BJ (cell line): ENCODE measurements at regions not wholly inside any gene's neighbourhood (a gene's known extent, or its start where the extent isn't known, plus 50 kb on each side); places are given as distances from the start of the nearest gene placed in this dataset.
"Not testable (repeated sequence)": the region's sequence is repeated elsewhere in the genome, so short reads cannot be mapped to it uniquely, and the experiment has no call there.

ENCODE experiments used
- CTCF ChIA-PET: fragments of 350-600 bp; formaldehyde crosslinking; extraction: SDS; loops from one replicate; lab custom pipeline; 2021; ENCODE audit warnings: antibody characterized with exemption, inconsistent platforms; lab: Yijun Ruan, JAX
- POLR2A ChIA-PET: fragments of 300-600 bp; sonication (Branson Sonifier 250); formaldehyde crosslinking; extraction: SDS; loops from one replicate; lab custom pipeline; 2021; ENCODE audit warnings: antibody characterized with exemption; lab: Charles Lee
- DNase-seq: peaks from one replicate; pipeline ENCODE4 v3.0.0-alpha.2; 2011; ENCODE audit warnings: low read depth
- H3K27me3 ChIP-seq: 2 replicates; pipeline ENCODE4 v1.6.0; 2011; ENCODE audit warnings: low read length; ENCODE audit not compliant: control insufficient read depth, insufficient read depth
- H3K36me3 ChIP-seq: 2 replicates; pipeline ENCODE4 v1.5.1; 2011; ENCODE audit warnings: low read length; ENCODE audit not compliant: control insufficient read depth, insufficient read depth
- H3K4me3 ChIP-seq: 2 replicates; pipeline ENCODE4 v1.5.1; 2011; ENCODE audit warnings: low read depth, mild to moderate bottlenecking, control low read depth, low read length
- TF ChIP-seq, protein P1 (sequence below): IDR thresholded peaks from 2 replicates; pipeline ENCODE4 v1.5.1; 2011; ENCODE audit warnings: low read depth, mild to moderate bottlenecking, control low read depth, inconsistent platforms, low read length, moderate library complexity; ENCODE audit not compliant: insufficient read depth

DNA sequence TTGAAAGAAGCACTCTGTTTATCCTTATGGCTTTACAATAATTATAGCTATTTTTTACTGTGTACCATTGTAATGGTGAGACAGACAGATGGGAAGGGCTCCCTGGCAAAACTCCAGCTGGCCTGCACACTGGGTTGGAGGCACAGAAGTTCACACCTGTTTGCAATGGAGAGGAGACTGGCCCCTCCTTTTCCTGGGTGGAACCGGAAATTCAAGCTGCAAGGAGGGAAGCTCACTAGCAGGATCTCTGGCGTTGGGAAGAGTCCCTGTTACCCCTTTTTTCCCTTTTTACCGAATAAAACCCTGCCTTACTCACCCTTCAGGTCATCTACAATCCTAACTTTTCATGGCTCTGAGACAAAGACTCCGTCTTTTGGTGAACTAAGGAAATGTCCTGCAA, 100.3 kb upstream of the TFPI start:
- TF ChIP-seq, protein P1, sequence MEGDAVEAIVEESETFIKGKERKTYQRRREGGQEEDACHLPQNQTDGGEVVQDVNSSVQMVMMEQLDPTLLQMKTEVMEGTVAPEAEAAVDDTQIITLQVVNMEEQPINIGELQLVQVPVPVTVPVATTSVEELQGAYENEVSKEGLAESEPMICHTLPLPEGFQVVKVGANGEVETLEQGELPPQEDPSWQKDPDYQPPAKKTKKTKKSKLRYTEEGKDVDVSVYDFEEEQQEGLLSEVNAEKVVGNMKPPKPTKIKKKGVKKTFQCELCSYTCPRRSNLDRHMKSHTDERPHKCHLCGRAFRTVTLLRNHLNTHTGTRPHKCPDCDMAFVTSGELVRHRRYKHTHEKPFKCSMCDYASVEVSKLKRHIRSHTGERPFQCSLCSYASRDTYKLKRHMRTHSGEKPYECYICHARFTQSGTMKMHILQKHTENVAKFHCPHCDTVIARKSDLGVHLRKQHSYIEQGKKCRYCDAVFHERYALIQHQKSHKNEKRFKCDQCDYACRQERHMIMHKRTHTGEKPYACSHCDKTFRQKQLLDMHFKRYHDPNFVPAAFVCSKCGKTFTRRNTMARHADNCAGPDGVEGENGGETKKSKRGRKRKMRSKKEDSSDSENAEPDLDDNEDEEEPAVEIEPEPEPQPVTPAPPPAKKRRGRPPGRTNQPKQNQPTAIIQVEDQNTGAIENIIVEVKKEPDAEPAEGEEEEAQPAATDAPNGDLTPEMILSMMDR = no peak
- POLR2A ChIA-PET = no interaction called here
- Histone ChIP-seq H3K36me3 (no peaks in the 10 kb centered on the region), H3K27me3 (no peaks in the 10 kb centered on the region), H3K4me3 (no peak overlapping the region)
- DNase-seq = no peak
- CTCF ChIA-PET = no interaction called here

DNA sequence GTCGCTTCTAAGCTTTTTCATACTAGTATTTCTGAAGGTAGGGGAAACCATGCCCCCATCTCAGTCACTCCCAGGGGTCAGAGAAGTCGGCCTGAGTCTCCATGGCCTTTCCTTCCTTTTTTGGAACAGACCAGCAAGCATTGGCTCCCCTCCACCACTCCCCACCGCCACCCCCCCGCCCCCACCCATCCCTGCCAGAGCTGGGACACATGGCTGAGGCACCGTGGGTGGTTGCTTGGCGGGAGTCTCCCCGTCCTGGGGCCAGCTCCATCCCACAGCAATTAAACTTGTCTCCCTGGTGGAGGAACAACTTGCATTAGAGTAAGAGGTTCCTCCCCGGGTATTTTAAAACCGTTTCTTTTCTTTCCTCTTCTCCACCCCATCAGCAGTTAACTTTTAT, 100.8 kb upstream of the TFPI start:
- DNase-seq = no peak
- H3K36me3 ChIP-seq = no peaks in the 10 kb centered on the region
- H3K27me3 ChIP-seq = no peaks in the 10 kb centered on the region
- TF ChIP-seq, protein P1 = no peak
- CTCF ChIA-PET = interaction anchor here (1.1 kb wide), 1 partner anchor 13 kb away, joined by 4 read pairs; no protein-coding TSS in a partner anchor
- POLR2A ChIA-PET = no interaction called here
- H3K4me3 ChIP-seq = no peak overlapping the region

DNA sequence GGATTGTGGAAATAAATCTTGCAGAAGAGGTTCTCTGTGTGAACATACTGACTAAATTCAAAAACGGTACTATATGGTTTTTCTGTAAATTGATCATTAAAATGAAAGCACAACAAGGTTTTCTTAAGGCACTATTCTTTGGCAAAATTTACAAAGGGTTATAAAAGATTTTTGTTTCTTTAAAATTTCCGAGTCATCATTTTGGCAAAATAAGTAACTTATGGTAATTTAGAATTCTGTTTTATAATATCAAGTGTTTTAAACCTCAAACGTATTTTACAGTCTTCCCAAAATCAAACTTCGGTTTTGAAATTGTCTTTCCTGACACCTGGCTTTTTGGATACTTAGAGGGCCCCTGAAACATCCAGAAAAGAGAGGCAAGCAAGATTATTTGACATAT, 101.9 kb upstream of the TFPI start:
- ChIA-PET POLR2A (no interaction called here), CTCF (no interaction called here)
- no peaks in the 10 kb centered on the region for H3K27me3 ChIP-seq
- DNase-seq = no peak
- TF ChIP-seq, protein P1 = no peak
- H3K36me3 ChIP-seq = no peaks in the 10 kb centered on the region
- H3K4me3 ChIP-seq = no peak overlapping the region

DNA sequence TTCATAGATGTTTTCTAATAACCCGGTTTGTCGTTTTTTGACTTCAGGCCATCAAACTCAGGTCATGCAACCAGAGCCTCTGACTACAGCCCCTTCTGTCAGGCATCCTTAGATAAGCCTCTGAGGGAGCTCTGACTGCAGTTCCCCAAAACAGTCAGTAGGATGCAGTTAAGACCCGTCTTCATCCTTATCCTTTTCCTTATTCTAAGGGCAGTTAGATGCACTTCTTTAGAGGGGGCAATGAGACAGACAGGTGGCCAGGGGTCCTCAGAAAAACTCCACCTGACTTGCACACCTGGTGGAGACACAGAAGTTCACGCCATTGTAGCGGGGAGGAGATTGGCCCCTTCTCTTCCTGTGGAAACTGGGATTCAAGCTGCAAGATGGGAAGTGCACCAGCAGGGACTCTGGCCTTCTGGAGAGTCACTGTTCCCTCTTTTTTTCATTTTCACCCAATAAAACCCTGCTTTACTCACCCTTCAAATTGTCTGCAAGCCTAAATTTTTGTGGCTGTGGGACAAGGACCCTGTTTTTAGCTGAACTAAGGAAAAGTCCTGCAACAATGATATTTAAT, 104.8 kb upstream of the TFPI start:
- Histone ChIP-seq H3K36me3 (no peaks in the 10 kb centered on the region), H3K27me3 (no peaks in the 10 kb centered on the region), H3K4me3 (no peak overlapping the region)
- TF ChIP-seq, protein P1 = peak; percentile 46
- CTCF ChIA-PET = interaction anchor here (0.8 to 1.5 kb wide), 4 partner anchors 14 to 907 kb away, joined by 3 to 4 read pairs (median 4); no protein-coding TSS in a partner anchor
- POLR2A ChIA-PET = no interaction called here
- DNase-seq = no peak

DNA sequence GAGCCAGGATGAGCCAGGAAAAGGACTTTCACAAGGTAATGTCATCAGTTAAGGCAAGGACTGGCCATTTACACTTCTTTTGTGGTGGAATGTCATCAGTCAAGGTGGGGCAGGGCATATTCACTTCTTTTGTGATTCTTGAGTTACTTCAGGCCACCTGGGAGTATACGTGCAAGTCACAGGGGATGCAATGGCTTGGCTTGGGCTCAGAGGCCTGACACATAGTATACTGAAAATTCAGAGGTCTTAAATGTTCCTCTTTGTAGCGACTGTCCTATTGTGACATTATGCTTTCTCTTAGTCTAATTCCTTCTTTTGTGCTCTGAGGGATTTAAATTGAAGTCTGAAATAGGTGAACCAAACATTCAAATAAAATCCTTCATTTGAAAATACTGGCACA, 121.8 kb upstream of the TFPI start:
- H3K4me3 ChIP-seq, H3K27me3 ChIP-seq, H3K36me3 ChIP-seq, POLR2A ChIA-PET, DNase-seq, CTCF ChIA-PET: not testable (repeated sequence)

DNA sequence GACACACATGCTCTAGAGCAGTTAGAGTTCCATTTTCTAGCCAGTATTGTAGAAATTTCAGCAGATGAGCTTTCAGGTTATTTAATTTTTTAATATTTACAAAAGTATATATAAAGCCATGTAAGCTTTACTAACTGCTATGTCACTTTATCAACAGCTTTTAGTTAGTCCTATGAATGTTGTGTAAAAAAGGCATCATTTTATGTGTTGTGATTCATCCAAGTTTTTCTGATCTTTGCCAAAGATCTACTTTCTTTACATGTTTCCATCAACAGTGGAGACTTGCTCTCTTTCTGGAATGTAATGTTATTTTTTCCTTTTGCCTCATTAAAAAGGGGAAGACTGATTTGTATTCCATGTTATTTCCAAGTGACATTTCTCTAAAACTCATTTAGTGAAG, 125.2 kb upstream of the TFPI start:
- ChIA-PET CTCF (no interaction called here), POLR2A (interaction anchor here (0.6 kb wide), 1 partner anchor 70 kb away, joined by 3 read pairs; no protein-coding TSS in a partner anchor)
- no peaks in the 10 kb centered on the region for H3K27me3 ChIP-seq
- TF ChIP-seq, protein P1 = no peak
- H3K36me3 ChIP-seq = no peaks in the 10 kb centered on the region
- DNase-seq = peak; percentile 11
- H3K4me3 ChIP-seq = no peak overlapping the region
